A673 (cell line): ENCODE measurements at regions not wholly inside any gene's neighbourhood (a gene's known extent, or its start where the extent isn't known, plus 50 kb on each side); places are given as distances from the start of the nearest gene placed in this dataset.

Source experiments
- BruUV-seq: library from RNA; stranded (reverse); fragments of 400-500 nt; replicated peaks from 2 replicates; lab custom pipeline; 2021; lab: Mats Ljungman, UMichigan
- CTCF ChIA-PET: fragments of 300-600 bp; sonication (Branson Sonifier 250); formaldehyde crosslinking; loops from one replicate; lab custom pipeline; 2022; ENCODE audit warnings: antibody characterized with exemption; lab: Charles Lee
- POLR2A ChIA-PET: fragments of 300-600 bp; sonication (Branson Sonifier 250); formaldehyde crosslinking; loops from one replicate; lab custom pipeline; 2022; ENCODE audit warnings: antibody characterized with exemption; ENCODE audit not compliant: low non-redundant PET; lab: Charles Lee
- DNase-seq: peaks from one replicate; pipeline ENCODE4 v3.0.0-alpha.2; 2015; ENCODE audit warnings: low spot score
- H3K27ac ChIP-seq: fragments of 200-600 bp; sonication (generic); 2 replicates; pipeline ENCODE4 v1.5.1; 2016; ENCODE audit warnings: mixed run types, low read depth, mild to moderate bottlenecking, mixed read lengths, antibody characterized with exemption, low read length; ENCODE audit not compliant: poor library complexity, severe bottlenecking
- H3K27me3 ChIP-seq: fragments of 200-600 bp; sonication (generic); replicated peaks from 2 replicates; pipeline ENCODE4 v1.6.1; 2017; ENCODE audit warnings: mixed run types, low read depth, mild to moderate bottlenecking, mixed read lengths, antibody characterized with exemption, low read length; ENCODE audit not compliant: insufficient read depth, poor library complexity
- H3K36me3 ChIP-seq: fragments of 200-600 bp; sonication (generic); 2 replicates; pipeline ENCODE4 v1.6.1; 2016; ENCODE audit warnings: mixed run types, mild to moderate bottlenecking, mixed read lengths, antibody characterized with exemption, low read length; ENCODE audit not compliant: insufficient read depth, poor library complexity, severe bottlenecking
- H3K4me1 ChIP-seq: fragments of 200-600 bp; sonication (generic); 2 replicates; pipeline ENCODE4 v1.6.1; 2017; ENCODE audit warnings: mixed run types, mild to moderate bottlenecking, mixed read lengths, antibody characterized with exemption, low read length; ENCODE audit not compliant: insufficient read depth, poor library complexity, severe bottlenecking
- H3K4me3 ChIP-seq: fragments of 200-600 bp; sonication (generic); 2 replicates; pipeline ENCODE4 v1.5.1; 2016; ENCODE audit warnings: low read depth, mixed run types, mild to moderate bottlenecking, mixed read lengths, low read length; ENCODE audit not compliant: poor library complexity, severe bottlenecking
- H3K9me3 ChIP-seq: fragments of 200-600 bp; sonication (generic); 2 replicates; pipeline ENCODE4 v1.6.1; 2016; ENCODE audit warnings: mixed run types, low read depth, mild to moderate bottlenecking, mixed read lengths, antibody characterized with exemption, low read length; ENCODE audit not compliant: poor library complexity, severe bottlenecking
- CTCF ChIP-seq: fragments of 300-800, 200-600 bp; sonication (generic); conservative IDR thresholded peaks from 2 replicates; pipeline ENCODE4 v1.5.1; 2017; ENCODE audit warnings: low read depth, mild to moderate bottlenecking, antibody characterized with exemption, low read length, moderate library complexity, mixed read lengths
- EZH2 ChIP-seq: fragments of 200-600 bp; sonication (generic); IDR thresholded peaks from 2 replicates; pipeline ENCODE4 v1.6.1; 2017; ENCODE audit warnings: borderline replicate concordance, low read depth, mild to moderate bottlenecking, mixed read lengths, antibody characterized with exemption, low read length; ENCODE audit not compliant: poor library complexity, severe bottlenecking
- intact Hi-C: fragments of 100-400 bp; cut with micrococcal nuclease; formaldehyde crosslinking; loops from one replicate; pipeline ENCODE4 v1.10.0; 2022; ENCODE audit not compliant: unreplicated experiment

DNA sequence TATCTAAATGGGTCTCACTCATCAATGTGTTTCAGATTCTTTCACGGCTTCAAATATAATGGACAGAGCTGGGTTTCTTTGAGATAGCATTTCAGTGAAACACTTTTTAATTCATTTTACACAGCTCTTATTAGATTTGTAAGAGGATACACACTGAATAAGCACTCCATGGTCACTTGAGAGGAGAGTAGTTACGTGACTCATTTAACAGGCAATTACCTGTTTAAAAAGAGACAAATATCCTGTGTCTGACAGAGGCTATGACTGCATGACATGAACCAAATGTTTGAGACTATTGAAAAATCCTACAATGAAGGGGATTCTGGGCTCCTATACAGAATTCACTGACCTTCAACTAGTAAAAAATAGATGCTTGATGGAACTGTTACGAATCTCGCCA, 786.9 kb downstream of the EPHA4 start:
- BruUV-seq, result no TSS peak
- POLR2A ChIA-PET, result interaction anchor here (0.5 kb wide), 1 partner anchor 788 kb away, joined by 3 read pairs; no protein-coding TSS in a partner anchor
- no peaks in the 10 kb centered on the region for H3K9me3 ChIP-seq
- CTCF ChIA-PET, result no interaction called here
- peak; percentile 23 for DNase-seq
- intact Hi-C loops, result no loop called here
- TF ChIP-seq CTCF (no peak), EZH2 (no peak)
- H3K27me3 ChIP-seq, result no peaks in the 10 kb centered on the region
- no peak overlapping the region for H3K27ac ChIP-seq
- peaks cover 4% of the 10 kb centered on the region for H3K4me1 ChIP-seq
- H3K36me3 ChIP-seq, result no peaks in the 10 kb centered on the region
- H3K4me3 ChIP-seq, result no peak overlapping the region

GRCh38 chr2:220786216-220786615, 785.9 kb downstream of the EPHA4 start:
- Histone ChIP-seq H3K9me3 (no peaks in the 10 kb centered on the region), H3K27ac (no peak overlapping the region), H3K36me3 (no peaks in the 10 kb centered on the region), H3K27me3 (no peaks in the 10 kb centered on the region), H3K4me3 (no peak overlapping the region), H3K4me1 (no peaks in the 10 kb centered on the region)
- ChIA-PET POLR2A (no interaction called here), CTCF (no interaction called here)
- intact Hi-C loops, result no loop called here
- TF ChIP-seq CTCF (no peak), EZH2 (no peak)
- DNase-seq, result no peak
- BruUV-seq, result no TSS peak

- Histone ChIP-seq H3K36me3 (no peaks in the 10 kb centered on the region), H3K4me1 (no peaks in the 10 kb centered on the region), H3K27me3 (no peaks in the 10 kb centered on the region), H3K27ac (no peak overlapping the region), H3K4me3 (no peak overlapping the region), H3K9me3 (no peaks in the 10 kb centered on the region)
- DNase-seq, result no peak
- CTCF ChIA-PET, result no interaction called here
- TF ChIP-seq EZH2 (no peak), CTCF (no peak)
- no TSS peak for BruUV-seq
- POLR2A ChIA-PET, result no interaction called here
- intact Hi-C loops, result no loop called here
Observed at GRCh38 chr2:220787251-220787650, 784.9 kb downstream of the EPHA4 start.
